H9 (cell line): ENCODE measurements at regions not wholly inside any gene's neighbourhood (a gene's known extent, or its start where the extent isn't known, plus 50 kb on each side); places are given as distances from the start of the nearest gene placed in this dataset.

Source experiments
- DNase-seq: peaks from one replicate; pipeline ENCODE4 v3.0.0-alpha.2; 2017
- H2AFZ ChIP-seq: one replicate; pipeline ENCODE4 v1.6.1; 2013; ENCODE audit warnings: mild to moderate bottlenecking, low read length, control low read depth, moderate library complexity
- H2AK5ac ChIP-seq: 2 replicates; pipeline ENCODE4 v1.6.1; 2013; ENCODE audit warnings: low read length, control low read depth, mixed read lengths; ENCODE audit not compliant: insufficient read length
- H2BK120ac ChIP-seq: one replicate; pipeline ENCODE4 v1.6.1; 2013; ENCODE audit warnings: low read depth, mild to moderate bottlenecking, low read length, control low read depth, inconsistent platforms; ENCODE audit not compliant: poor library complexity, severe bottlenecking
- H2BK12ac ChIP-seq: 2 replicates; pipeline ENCODE4 v1.6.1; 2013; ENCODE audit warnings: low read length, control low read depth, mixed read lengths, low read depth; ENCODE audit not compliant: insufficient read length
- H2BK15ac ChIP-seq: 2 replicates; pipeline ENCODE4 v1.6.1; 2013; ENCODE audit warnings: low read depth, low read length, control low read depth
- H2BK20ac ChIP-seq: one replicate; pipeline ENCODE4 v1.6.1; 2013; ENCODE audit warnings: low read depth, mild to moderate bottlenecking, low read length, control low read depth, inconsistent platforms; ENCODE audit not compliant: poor library complexity, severe bottlenecking
- H2BK5ac ChIP-seq: 2 replicates; pipeline ENCODE4 v1.6.1; 2013; ENCODE audit warnings: low read length, control low read depth, mixed read lengths; ENCODE audit not compliant: insufficient read length
- H3K14ac ChIP-seq: 2 replicates; pipeline ENCODE4 v1.6.1; 2013; ENCODE audit warnings: low read length, control low read depth; ENCODE audit not compliant: insufficient read depth
- H3K18ac ChIP-seq: 2 replicates; pipeline ENCODE4 v1.6.1; 2013; ENCODE audit warnings: low read depth, mild to moderate bottlenecking, mixed read lengths, low read length, control low read depth; ENCODE audit not compliant: insufficient read length
- H3K23ac ChIP-seq: 2 replicates; pipeline ENCODE4 v1.6.1; 2013; ENCODE audit warnings: low read length, control low read depth, mixed read lengths, low read depth; ENCODE audit not compliant: insufficient read length
- H3K23me2 ChIP-seq: 2 replicates; pipeline ENCODE4 v1.6.1; 2013; ENCODE audit warnings: low read depth, mild to moderate bottlenecking, mixed read lengths, low read length, control low read depth; ENCODE audit not compliant: insufficient read length, poor library complexity, severe bottlenecking
- H3K27ac ChIP-seq: 2 replicates; pipeline ENCODE4 v1.5.1; 2013; ENCODE audit warnings: low read length, control low read depth, mixed read lengths, low read depth; ENCODE audit not compliant: insufficient read length
- H3K27me3 ChIP-seq: 2 replicates; pipeline ENCODE4 v1.6.1; 2013; ENCODE audit warnings: low read length, control low read depth, inconsistent platforms; ENCODE audit not compliant: insufficient read depth
- H3K4ac ChIP-seq: 2 replicates; pipeline ENCODE4 v1.6.1; 2013; ENCODE audit warnings: low read depth, mild to moderate bottlenecking, control low read depth, inconsistent platforms, low read length, moderate library complexity
- H3K4me1 ChIP-seq: 2 replicates; pipeline ENCODE4 v1.6.1; 2013; ENCODE audit warnings: low read length, control low read depth, inconsistent platforms; ENCODE audit not compliant: insufficient read depth
- H3K4me2 ChIP-seq: 2 replicates; pipeline ENCODE4 v1.6.1; 2013; ENCODE audit warnings: low read length, control low read depth, mixed read lengths; ENCODE audit not compliant: insufficient read length, insufficient read depth
- H3K56ac ChIP-seq: 2 replicates; pipeline ENCODE4 v1.6.1; 2013; ENCODE audit warnings: low read depth, mild to moderate bottlenecking, mixed read lengths, low read length, control low read depth; ENCODE audit not compliant: insufficient read length
- H3K79me1 ChIP-seq: 2 replicates; pipeline ENCODE4 v1.6.1; 2013; ENCODE audit warnings: low read depth, mild to moderate bottlenecking, moderate library complexity, low read length, control low read depth, inconsistent platforms; ENCODE audit not compliant: insufficient read depth, poor library complexity, severe bottlenecking
- H3K79me2 ChIP-seq: 2 replicates; pipeline ENCODE4 v1.6.1; 2013; ENCODE audit warnings: low read length, control low read depth, inconsistent platforms; ENCODE audit not compliant: insufficient read depth
- H3K9ac ChIP-seq: 2 replicates; pipeline ENCODE4 v1.6.1; 2013; ENCODE audit warnings: low read length, control low read depth, mixed read lengths; ENCODE audit not compliant: insufficient read length; ENCODE audit errors: extremely low read depth
- H3K9me3 ChIP-seq: one replicate; pipeline ENCODE4 v1.6.1; 2013; ENCODE audit warnings: low read depth, low read length, inconsistent platforms; ENCODE audit not compliant: control insufficient read depth
- H3T11ph ChIP-seq: one replicate; pipeline ENCODE4 v1.6.1; 2013; ENCODE audit warnings: mild to moderate bottlenecking, low read length, control low read depth, inconsistent platforms
- H4K20me1 ChIP-seq: one replicate; pipeline ENCODE4 v1.6.1; 2013; ENCODE audit not compliant: control insufficient read depth, insufficient read length, insufficient read depth
- H4K5ac ChIP-seq: 2 replicates; pipeline ENCODE4 v1.6.1; 2013; ENCODE audit warnings: low read depth, mild to moderate bottlenecking, mixed read lengths, low read length, control low read depth; ENCODE audit not compliant: insufficient read length
- H4K8ac ChIP-seq: replicated peaks from 2 replicates; pipeline ENCODE4 v1.6.1; 2013; ENCODE audit warnings: low read length, control low read depth, mixed read lengths, low read depth; ENCODE audit not compliant: insufficient read length
- H4K91ac ChIP-seq: 2 replicates; pipeline ENCODE4 v1.6.1; 2013; ENCODE audit warnings: low read depth, mild to moderate bottlenecking, moderate library complexity, mixed read lengths, low read length, control low read depth; ENCODE audit not compliant: insufficient read length
- H3K27ac Mint-ChIP-seq, 3 experiments: 2 replicates in 2 of 3; 3 replicates in 1 of 3; pipeline ENCODE4 v1.8.0; 2020 to 2021; ENCODE audit warnings: mixed read lengths in 3 of 3, mild to moderate bottlenecking in 1 of 3, moderate library complexity in 1 of 3
- H3K27me3 Mint-ChIP-seq: 2 replicates; pipeline ENCODE4 v1.8.0; 2021; ENCODE audit warnings: low read depth, mild to moderate bottlenecking, moderate library complexity, mixed read lengths
- H3K36me3 Mint-ChIP-seq, 3 experiments: 2 replicates in 2 of 3; 3 replicates in 1 of 3; pipeline ENCODE4 v1.8.0; 2020 to 2021; ENCODE audit warnings: low read depth in 3 of 3, mixed read lengths in 3 of 3; ENCODE audit not compliant: insufficient read depth in 1 of 3
- H3K4me1 Mint-ChIP-seq, 2 experiments: 2 replicates each; pipeline ENCODE4 v1.8.0; 2020; ENCODE audit warnings: mixed read lengths in 2 of 2
- H3K4me3 Mint-ChIP-seq, 2 experiments: 2 replicates in 1 of 2; 3 replicates in 1 of 2; pipeline ENCODE4 v1.8.0; 2020 to 2021; ENCODE audit warnings: mild to moderate bottlenecking in 2 of 2, mixed read lengths in 2 of 2, moderate library complexity in 1 of 2
- H3K9me3 Mint-ChIP-seq, 2 experiments: 2 replicates in 1 of 2; 3 replicates in 1 of 2; pipeline ENCODE4 v1.8.0; 2020; ENCODE audit warnings: mild to moderate bottlenecking in 2 of 2, mixed read lengths in 2 of 2, moderate library complexity in 1 of 2
- CTCF ChIP-seq: fragments of 200-600 bp; sonication (generic); conservative IDR thresholded peaks from 3 replicates; pipeline ENCODE4 v1.8.0; 2021; ENCODE audit warnings: antibody characterized with exemption, mild to moderate bottlenecking
- WGBS: extraction: QIAGEN DNeasy Blood & Tissue Kit; methylation state at CpG from one replicate; pipeline ENCODE4 v1.1.7; 2013; ENCODE audit warnings: missing lambda C conversion rate, low lambda C conversion rate, mixed read lengths; ENCODE audit not compliant: insufficient read length; ENCODE audit errors: extremely low coverage; 5-methylcytosine and 5-hydroxymethylcytosine counted together

GRCh38 chr5:160903076-160903475 is 51.1 kb upstream of the ATP10B start:
- H3K27ac Mint-ChIP-seq, result no peak overlapping the region
- no peak for TF ChIP-seq CTCF
- H2BK5ac ChIP-seq, result no peak overlapping the region
- H3K23ac ChIP-seq, result no peak overlapping the region
- H3K36me3 Mint-ChIP-seq, result no peaks in the 10 kb centered on the region
- no peak overlapping the region for H3K4me3 Mint-ChIP-seq
- H3K18ac ChIP-seq, result no peak overlapping the region
- no peak overlapping the region for H3K27ac ChIP-seq
- no peaks in the 10 kb centered on the region for H3K23me2 ChIP-seq
- no peak overlapping the region for H3K14ac ChIP-seq
- H3K27me3 ChIP-seq, result no peaks in the 10 kb centered on the region
- no peak overlapping the region for H3K9ac ChIP-seq
- no peaks in the 10 kb centered on the region for H3K9me3 Mint-ChIP-seq
- DNase-seq, result no peak
- WGBS, result no CpG with 5 or more reads among the region's 3 CpGs
- no peaks in the 10 kb centered on the region; the same call in 1 of the 2 replicates for H3K27me3 Mint-ChIP-seq
- no peak overlapping the region for H3K4me2 ChIP-seq
- H4K91ac ChIP-seq, result no peak overlapping the region
- H2BK15ac ChIP-seq, result no peak overlapping the region
- H2BK20ac ChIP-seq, result no peak overlapping the region
- H3K9me3 ChIP-seq, result no peaks in the 10 kb centered on the region
- H2AFZ ChIP-seq, result no peak overlapping the region
- no peak overlapping the region for H3K4ac ChIP-seq
- H2BK120ac ChIP-seq, result no peak overlapping the region
- H3T11ph ChIP-seq, result no peak overlapping the region
- H4K8ac ChIP-seq, result no peak overlapping the region
- no peak overlapping the region for H3K56ac ChIP-seq
- H4K5ac ChIP-seq, result no peak overlapping the region
- H3K4me1 Mint-ChIP-seq, result peaks cover 2 to 3% of the 10 kb centered on the region in 2 experiments; a peak in 2 of 4 replicates
- H3K79me1 ChIP-seq, result no peaks in the 10 kb centered on the region
- no peaks in the 10 kb centered on the region for H3K79me2 ChIP-seq
- H4K20me1 ChIP-seq, result no peaks in the 10 kb centered on the region
- H3K4me1 ChIP-seq, result no peaks in the 10 kb centered on the region
- no peak overlapping the region for H2BK12ac ChIP-seq
- H2AK5ac ChIP-seq, result no peak overlapping the region
